ENCODE measurements at regions not wholly inside any gene's neighbourhood (a gene's known extent, or its start where the extent isn't known, plus 50 kb on each side); places are given as distances from the start of the nearest gene placed in this dataset.

- CTCF ChIA-PET = no interaction called here
- POLR2A ChIA-PET = no interaction called here
Measured at GRCh38 chr4:13316354-13316753, 167.8 kb downstream of the RAB28 start.

GRCh38 chr4:13313856-13314255 lies 170.3 kb downstream of the RAB28 start:
- ChIA-PET POLR2A (no interaction called here), CTCF (no interaction called here)

GRCh38 chr4:13312264-13312663 lies 171.9 kb downstream of the RAB28 start:
- ChIA-PET POLR2A (no interaction called here), CTCF (no interaction called here)

GRCh38 chr4:13309751-13310150 lies 174.4 kb downstream of the RAB28 start:
- POLR2A ChIA-PET = no interaction called here
- CTCF ChIA-PET = no interaction called here

GRCh38 chr4:13306356-13306755 lies 177.8 kb downstream of the RAB28 start:
- ChIA-PET POLR2A (no interaction called here), CTCF (no interaction called here)

- CTCF ChIA-PET = no interaction called here
Measured at GRCh38 chr4:13302876-13303275, 181.3 kb downstream of the RAB28 start.

GRCh38 chr4:13299343-13299742 lies 184.8 kb downstream of the RAB28 start:
- CTCF ChIA-PET = no interaction called here

More at GRCh38 chr4:13302876-13303275, 181.3 kb downstream of the RAB28 start:
- POLR2A ChIA-PET = no interaction called here

GRCh38 chr4:13298655-13299054 lies 185.5 kb downstream of the RAB28 start:
- CTCF ChIA-PET = no interaction called here

More at GRCh38 chr4:13299343-13299742, 184.8 kb downstream of the RAB28 start:
- POLR2A ChIA-PET = no interaction called here

GRCh38 chr4:13296986-13297385 lies 187.2 kb downstream of the RAB28 start:
- ChIA-PET CTCF (no interaction called here), POLR2A (no interaction called here)

More at GRCh38 chr4:13298655-13299054, 185.5 kb downstream of the RAB28 start:
- POLR2A ChIA-PET = no interaction called here

- ChIA-PET POLR2A (no interaction called here), CTCF (no interaction called here)
Measured at GRCh38 chr4:13294961-13295605, 189.1 kb downstream of the RAB28 start.

- ChIA-PET CTCF (no interaction called here), POLR2A (no interaction called here)
Measured at GRCh38 chr4:13292372-13292771, 191.8 kb downstream of the RAB28 start.

- ChIA-PET POLR2A (no interaction called here), CTCF (no interaction called here)
Measured at GRCh38 chr4:13289391-13289790, 194.7 kb downstream of the RAB28 start.

- ChIA-PET CTCF (no interaction called here), POLR2A (no interaction called here)
Measured at GRCh38 chr4:13285336-13285735, 198.8 kb downstream of the RAB28 start.

- POLR2A ChIA-PET = no interaction called here
Measured at GRCh38 chr4:13284932-13285331, 199.2 kb downstream of the RAB28 start.

GRCh38 chr4:13276357-13276756 lies 207.8 kb downstream of the RAB28 start:
- POLR2A ChIA-PET = no interaction called here
- CTCF ChIA-PET = no interaction called here

More at GRCh38 chr4:13284932-13285331, 199.2 kb downstream of the RAB28 start:
- CTCF ChIA-PET = no interaction called here

GRCh38 chr4:13268703-13269102 lies 215.4 kb downstream of the RAB28 start:
- POLR2A ChIA-PET = no interaction called here
- CTCF ChIA-PET = no interaction called here

GRCh38 chr4:13268165-13268564 lies 216.0 kb downstream of the RAB28 start:
- POLR2A ChIA-PET = no interaction called here
- CTCF ChIA-PET = no interaction called here

- ChIA-PET CTCF (no interaction called here), POLR2A (no interaction called here)
Measured at GRCh38 chr4:13267091-13267490, 217.0 kb downstream of the RAB28 start.

GRCh38 chr4:13266687-13267086 lies 217.5 kb downstream of the RAB28 start:
- ChIA-PET CTCF (no interaction called here), POLR2A (no interaction called here)

GRCh38 chr4:13263967-13264525 lies 220.1 kb downstream of the RAB28 start:
- ChIA-PET CTCF (no interaction called here), POLR2A (no interaction called here)

GRCh38 chr4:13262816-13263215 lies 221.3 kb downstream of the RAB28 start:
- ChIA-PET CTCF (no interaction called here), POLR2A (no interaction called here)

Measured in activated CD8-positive, alpha-beta memory T cell treated with anti-CD3 and anti-CD28 coated beads for 36 hours (primary cell).